ENCODE measurements at regions not wholly inside any gene's neighbourhood (a gene's known extent, or its start where the extent isn't known, plus 50 kb on each side); places are given as distances from the start of the nearest gene placed in this dataset.

DNA sequence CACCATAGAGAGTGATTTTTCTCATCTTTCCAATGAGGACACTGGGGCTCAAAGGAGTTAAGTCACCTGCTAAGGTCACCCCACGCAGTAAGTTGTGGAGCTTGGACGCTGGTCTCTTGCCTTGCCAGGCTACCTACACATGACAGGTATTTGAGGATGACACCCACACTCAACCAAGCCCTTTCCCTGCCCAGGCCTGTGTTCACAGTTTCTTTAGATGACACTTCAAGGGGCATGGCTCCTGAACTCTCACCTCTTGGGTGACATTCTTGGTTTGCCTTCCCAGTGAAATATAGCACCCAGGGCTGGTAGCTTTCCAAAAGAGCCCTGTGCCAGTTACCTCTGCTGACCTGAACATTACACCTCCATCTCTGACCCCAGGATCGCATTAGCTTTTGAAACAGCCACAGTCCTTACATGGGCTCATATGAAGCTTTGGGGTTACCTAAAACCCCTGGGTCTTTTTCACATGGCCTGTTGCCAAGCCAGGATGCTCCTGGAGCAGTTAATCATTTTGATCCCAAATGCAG, 148.0 kb downstream of the RPLP1 start:
- no peaks in the 10 kb centered on the region for H3K9me3 ChIP-seq (ENCODE audit: low read length)

DNA sequence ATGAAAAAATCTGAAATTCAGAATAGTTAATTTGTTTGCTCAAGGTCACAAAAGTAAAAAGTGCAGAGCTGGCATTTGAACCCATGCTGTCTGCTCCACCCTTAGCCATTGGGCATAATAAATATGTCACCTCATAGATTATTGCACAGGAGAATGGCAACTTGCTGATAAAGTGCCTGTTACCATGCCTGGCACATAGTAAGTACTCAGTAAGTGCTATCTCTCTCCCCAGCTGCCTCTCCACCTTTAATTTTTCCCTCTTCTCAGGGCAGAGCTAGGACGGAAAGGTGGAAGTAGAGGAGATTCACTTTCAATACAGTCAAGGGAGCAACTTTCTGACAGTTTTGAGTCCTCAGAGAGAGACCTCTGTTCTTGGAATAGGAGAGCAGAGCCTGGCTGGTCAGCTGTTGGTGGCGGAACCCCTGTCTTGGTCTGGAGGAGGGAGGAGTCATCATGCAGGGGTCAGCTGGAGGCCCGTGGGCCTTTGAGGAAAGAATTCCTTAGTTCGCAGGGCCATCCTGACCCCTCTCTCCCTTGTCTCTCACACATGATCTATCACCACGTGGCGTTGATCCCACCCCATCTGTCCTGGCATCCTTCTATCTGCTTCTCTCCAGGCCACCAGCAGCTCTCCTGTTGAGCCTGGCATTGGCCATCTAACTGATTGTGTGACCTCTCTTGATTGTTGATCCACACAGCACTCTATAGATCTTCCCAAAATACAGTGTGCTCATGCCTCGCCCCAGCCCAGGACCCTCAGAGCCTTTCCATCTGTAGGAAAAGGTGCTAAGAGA, 149.3 kb downstream of the RPLP1 start:
- Histone ChIP-seq H3K27ac (ENCODE audit: low read length) (no peak overlapping the region), H3K9me3 (ENCODE audit: low read length) (no peaks in the 10 kb centered on the region), H3K4me3 (ENCODE audit: low read length) (no peak overlapping the region), H3K9me2 (replicated peaks; ENCODE audit: insufficient read depth, low read length) (no peaks in the 10 kb centered on the region), H4K20me1 (ENCODE audit: insufficient read depth, low read depth, low read length) (peaks cover 3% of the 10 kb centered on the region; the same call in 1 of the 2 replicates), H3K36me3 (ENCODE audit: insufficient read depth, low read length) (no peaks in the 10 kb centered on the region), H2AFZ (ENCODE audit: low read length) (no peak overlapping the region), H3K4me2 (ENCODE audit: low read depth, low read length, poor library complexity, severe bottlenecking) (no peak overlapping the region), H3K9ac (ENCODE audit: low read length) (no peak overlapping the region), H3K27me3 (ENCODE audit: low read length) (no peaks in the 10 kb centered on the region), H3K4me1 (ENCODE audit: low read length) (no peaks in the 10 kb centered on the region), H3K79me2 (ENCODE audit: low read length) (no peaks in the 10 kb centered on the region)
- DNase-seq: no peak

More for the DNA sequence above, 148.0 kb downstream of the RPLP1 start:
- no peak overlapping the region for H3K9ac ChIP-seq (ENCODE audit: low read length)
- no peak for DNase-seq
- no peak overlapping the region for H3K4me2 ChIP-seq (ENCODE audit: low read depth, low read length, poor library complexity, severe bottlenecking)
- no peaks in the 10 kb centered on the region for H3K27me3 ChIP-seq (ENCODE audit: low read length)
- no peaks in the 10 kb centered on the region for H3K79me2 ChIP-seq (ENCODE audit: low read length)
- H3K4me1 ChIP-seq (ENCODE audit: low read length): no peaks in the 10 kb centered on the region
- H3K4me3 ChIP-seq (ENCODE audit: low read length): no peak overlapping the region
- H3K27ac ChIP-seq (ENCODE audit: low read length): no peak overlapping the region
- no peaks in the 10 kb centered on the region for H3K36me3 ChIP-seq (ENCODE audit: insufficient read depth, low read length)
- H3K9me2 ChIP-seq (replicated peaks; ENCODE audit: insufficient read depth, low read length): no peaks in the 10 kb centered on the region
- peaks cover 3% of the 10 kb centered on the region; the same call in 1 of the 2 replicates for H4K20me1 ChIP-seq (ENCODE audit: insufficient read depth, low read depth, low read length)
- no peak overlapping the region for H2AFZ ChIP-seq (ENCODE audit: low read length)

DNA sequence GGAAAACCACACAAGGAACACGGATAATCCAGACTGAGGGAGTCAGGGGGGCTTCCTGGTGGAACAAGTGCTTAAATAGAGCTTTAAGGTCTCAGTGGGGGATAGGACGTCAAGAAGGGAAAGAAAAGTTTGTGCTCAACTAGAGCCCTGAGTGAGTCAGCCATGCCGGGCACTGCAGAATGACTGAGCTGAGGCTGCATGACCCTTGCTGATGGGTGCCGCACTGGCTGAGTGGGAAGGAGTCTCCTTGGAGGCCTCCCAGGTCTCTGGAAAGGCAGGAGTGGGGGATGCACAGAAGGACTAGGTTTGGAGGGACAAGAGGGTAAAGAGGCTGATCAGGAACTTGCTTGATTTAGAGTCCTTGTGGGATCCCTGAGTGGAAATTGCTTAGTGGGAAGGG, 150.3 kb downstream of the RPLP1 start:
- H3K9me3 ChIP-seq (ENCODE audit: low read length): no peaks in the 10 kb centered on the region
- no peaks in the 10 kb centered on the region for H3K4me1 ChIP-seq (ENCODE audit: low read length)
- H3K9ac ChIP-seq (ENCODE audit: low read length): no peak overlapping the region
- no peaks in the 10 kb centered on the region for H3K36me3 ChIP-seq (ENCODE audit: insufficient read depth, low read length)
- no peak overlapping the region for H3K27ac ChIP-seq (ENCODE audit: low read length)
- H3K27me3 ChIP-seq (ENCODE audit: low read length): no peaks in the 10 kb centered on the region
- no peak overlapping the region for H3K4me3 ChIP-seq (ENCODE audit: low read length)
- no peak for DNase-seq
- H3K79me2 ChIP-seq (ENCODE audit: low read length): no peaks in the 10 kb centered on the region
- H3K9me2 ChIP-seq (replicated peaks; ENCODE audit: insufficient read depth, low read length): no peaks in the 10 kb centered on the region
- no peak overlapping the region for H2AFZ ChIP-seq (ENCODE audit: low read length)
- peaks cover 3% of the 10 kb centered on the region; the same call in 1 of the 2 replicates for H4K20me1 ChIP-seq (ENCODE audit: insufficient read depth, low read depth, low read length)
- H3K4me2 ChIP-seq (ENCODE audit: low read depth, low read length, poor library complexity, severe bottlenecking): no peak overlapping the region

DNA sequence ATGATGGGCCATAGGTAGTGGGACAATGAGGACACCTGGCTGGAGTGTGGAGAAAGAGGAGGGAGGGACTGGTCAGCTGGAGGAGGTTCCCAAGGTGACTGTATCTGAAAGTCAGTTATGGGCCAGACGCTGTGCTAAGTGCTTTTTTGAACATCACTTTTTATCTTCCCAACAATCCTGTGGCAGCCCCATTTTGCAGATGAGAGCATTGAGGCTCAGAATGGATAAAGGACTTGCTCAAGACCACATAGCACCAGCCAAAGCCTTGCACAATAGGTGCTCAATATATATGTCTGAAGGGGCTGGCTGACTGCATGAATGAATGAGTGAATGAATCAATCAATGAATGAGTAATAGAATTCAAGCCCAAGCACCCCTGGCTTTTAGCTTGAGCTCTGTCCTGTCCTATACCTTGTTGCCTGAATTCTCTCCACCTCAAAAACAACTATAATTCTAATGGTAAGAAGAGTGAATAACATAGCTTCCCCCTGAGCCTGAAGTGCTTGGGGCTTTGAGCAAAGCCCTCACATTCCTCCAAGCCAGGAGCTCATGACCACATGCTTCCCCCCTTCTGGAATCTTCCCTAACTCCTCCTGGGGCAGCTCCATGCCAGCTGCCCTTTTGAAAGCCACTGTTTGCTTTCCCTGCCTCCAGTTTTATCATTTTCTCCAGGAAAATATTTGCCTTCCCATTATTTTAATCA, 150.9 kb downstream of the RPLP1 start:
- H3K36me3 ChIP-seq (ENCODE audit: insufficient read depth, low read length): no peaks in the 10 kb centered on the region
- no peak overlapping the region for H3K4me2 ChIP-seq (ENCODE audit: low read depth, low read length, poor library complexity, severe bottlenecking)
- peaks cover 3% of the 10 kb centered on the region; the same call in 1 of the 2 replicates for H4K20me1 ChIP-seq (ENCODE audit: insufficient read depth, low read depth, low read length)
- H3K79me2 ChIP-seq (ENCODE audit: low read length): no peaks in the 10 kb centered on the region
- H3K9me3 ChIP-seq (ENCODE audit: low read length): no peaks in the 10 kb centered on the region
- no peak overlapping the region for H2AFZ ChIP-seq (ENCODE audit: low read length)
- H3K9ac ChIP-seq (ENCODE audit: low read length): no peak overlapping the region
- no peak overlapping the region for H3K4me3 ChIP-seq (ENCODE audit: low read length)
- no peaks in the 10 kb centered on the region for H3K9me2 ChIP-seq (replicated peaks; ENCODE audit: insufficient read depth, low read length)
- H3K27me3 ChIP-seq (ENCODE audit: low read length): no peaks in the 10 kb centered on the region
- H3K4me1 ChIP-seq (ENCODE audit: low read length): no peaks in the 10 kb centered on the region
- H3K27ac ChIP-seq (ENCODE audit: low read length): no peak overlapping the region
- no peak for DNase-seq

DNA sequence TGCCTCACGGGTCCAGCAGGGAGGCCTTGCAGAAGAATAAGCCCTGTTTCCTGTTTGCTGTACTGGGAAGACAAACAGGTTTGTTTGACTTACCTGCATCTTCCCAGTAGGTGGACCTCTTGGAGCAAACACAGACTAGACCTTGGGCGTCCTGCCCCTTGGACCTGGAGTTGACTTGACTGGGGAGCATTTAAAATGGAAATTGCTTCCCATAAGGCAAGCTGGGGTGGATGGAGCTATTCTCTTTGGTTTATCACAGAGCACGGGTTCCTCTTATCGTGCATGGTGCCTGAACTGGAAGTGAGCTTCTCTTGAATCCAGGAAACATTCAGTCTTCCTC, 151.4 kb downstream of the RPLP1 start:
- DNase-seq: no peak
- H3K27ac ChIP-seq (ENCODE audit: low read length): no peak overlapping the region

DNA sequence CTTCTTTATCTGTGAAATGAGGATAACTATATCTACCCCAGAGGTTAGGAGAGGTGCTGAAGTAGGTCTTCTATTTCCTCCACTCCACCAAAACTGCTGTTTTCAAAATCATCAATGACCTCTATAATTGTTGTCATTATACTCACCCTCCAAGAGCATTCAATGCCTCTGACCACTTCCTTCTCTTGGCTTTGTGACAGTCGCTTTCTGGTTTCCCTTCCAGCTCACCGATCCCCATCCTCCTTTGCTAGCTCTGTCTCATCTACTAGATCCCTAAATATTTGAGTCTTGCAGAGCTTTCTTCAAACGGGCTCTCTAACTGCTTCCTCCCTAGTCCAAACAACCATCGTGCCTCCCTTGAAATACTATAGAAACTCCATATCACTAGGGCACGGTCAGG, 153.5 kb downstream of the RPLP1 start:
- Histone ChIP-seq H3K9me2 (replicated peaks; ENCODE audit: insufficient read depth, low read length) (no peaks in the 10 kb centered on the region), H3K27me3 (ENCODE audit: low read length) (no peaks in the 10 kb centered on the region), H3K4me3 (ENCODE audit: low read length) (no peak overlapping the region), H3K36me3 (ENCODE audit: insufficient read depth, low read length) (no peaks in the 10 kb centered on the region), H3K27ac (ENCODE audit: low read length) (no peak overlapping the region), H2AFZ (ENCODE audit: low read length) (no peak overlapping the region), H3K4me2 (ENCODE audit: low read depth, low read length, poor library complexity, severe bottlenecking) (no peak overlapping the region), H3K9ac (ENCODE audit: low read length) (no peak overlapping the region), H3K9me3 (ENCODE audit: low read length) (no peaks in the 10 kb centered on the region), H3K79me2 (ENCODE audit: low read length) (no peaks in the 10 kb centered on the region), H4K20me1 (ENCODE audit: insufficient read depth, low read depth, low read length) (no peaks in the 10 kb centered on the region), H3K4me1 (ENCODE audit: low read length) (no peaks in the 10 kb centered on the region)
- no peak for DNase-seq

More for the DNA sequence above, 151.4 kb downstream of the RPLP1 start:
- Histone ChIP-seq H3K9me3 (ENCODE audit: low read length) (no peaks in the 10 kb centered on the region), H3K4me3 (ENCODE audit: low read length) (no peak overlapping the region), H4K20me1 (ENCODE audit: insufficient read depth, low read depth, low read length) (peaks cover 3% of the 10 kb centered on the region; the same call in 1 of the 2 replicates), H3K79me2 (ENCODE audit: low read length) (no peaks in the 10 kb centered on the region), H3K4me2 (ENCODE audit: low read depth, low read length, poor library complexity, severe bottlenecking) (no peak overlapping the region), H3K9me2 (replicated peaks; ENCODE audit: insufficient read depth, low read length) (no peaks in the 10 kb centered on the region), H3K4me1 (ENCODE audit: low read length) (no peaks in the 10 kb centered on the region), H3K9ac (ENCODE audit: low read length) (no peak overlapping the region), H3K27me3 (ENCODE audit: low read length) (no peaks in the 10 kb centered on the region), H3K36me3 (ENCODE audit: insufficient read depth, low read length) (no peaks in the 10 kb centered on the region), H2AFZ (ENCODE audit: low read length) (no peak overlapping the region)

DNA sequence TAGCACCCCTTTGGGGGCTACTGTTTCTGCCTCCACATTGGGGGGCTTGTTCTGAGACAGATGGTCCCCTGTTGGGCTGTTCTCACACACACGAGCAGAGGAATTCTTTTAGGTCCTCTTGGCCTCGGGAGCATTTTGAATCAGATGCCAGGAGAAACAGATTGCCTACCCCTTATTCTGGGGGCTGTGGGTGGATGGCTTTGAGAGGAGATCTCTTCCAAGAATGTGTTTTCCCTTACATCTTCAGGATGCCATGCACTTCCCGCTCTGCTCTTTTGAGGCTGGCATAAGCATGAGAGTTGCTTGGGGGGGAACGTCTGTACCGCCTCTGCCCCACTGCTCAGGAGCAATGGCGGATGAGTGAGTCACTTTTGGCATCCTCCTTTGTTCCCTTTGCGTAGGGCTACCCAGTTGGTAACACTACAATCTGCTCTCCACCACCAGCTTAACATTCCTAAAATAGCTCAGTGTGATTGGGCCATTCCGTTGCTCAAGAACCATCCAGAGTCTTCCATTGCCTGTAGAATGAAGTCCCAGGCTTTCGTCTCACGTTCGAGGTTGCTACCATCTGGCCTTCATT, 154.4 kb downstream of the RPLP1 start:
- H3K4me2 ChIP-seq (ENCODE audit: low read depth, low read length, poor library complexity, severe bottlenecking): no peak overlapping the region
- H4K20me1 ChIP-seq (ENCODE audit: insufficient read depth, low read depth, low read length): no peaks in the 10 kb centered on the region
- H3K36me3 ChIP-seq (ENCODE audit: insufficient read depth, low read length): no peaks in the 10 kb centered on the region
- DNase-seq: no peak
- no peak overlapping the region for H3K27ac ChIP-seq (ENCODE audit: low read length)
- H3K4me1 ChIP-seq (ENCODE audit: low read length): no peaks in the 10 kb centered on the region
- no peak overlapping the region for H3K4me3 ChIP-seq (ENCODE audit: low read length)
- H3K9me3 ChIP-seq (ENCODE audit: low read length): no peaks in the 10 kb centered on the region
- H3K9me2 ChIP-seq (replicated peaks; ENCODE audit: insufficient read depth, low read length): no peaks in the 10 kb centered on the region
- no peak overlapping the region for H3K9ac ChIP-seq (ENCODE audit: low read length)
- H2AFZ ChIP-seq (ENCODE audit: low read length): no peak overlapping the region
- no peaks in the 10 kb centered on the region for H3K27me3 ChIP-seq (ENCODE audit: low read length)
- no peaks in the 10 kb centered on the region for H3K79me2 ChIP-seq (ENCODE audit: low read length)

DNA sequence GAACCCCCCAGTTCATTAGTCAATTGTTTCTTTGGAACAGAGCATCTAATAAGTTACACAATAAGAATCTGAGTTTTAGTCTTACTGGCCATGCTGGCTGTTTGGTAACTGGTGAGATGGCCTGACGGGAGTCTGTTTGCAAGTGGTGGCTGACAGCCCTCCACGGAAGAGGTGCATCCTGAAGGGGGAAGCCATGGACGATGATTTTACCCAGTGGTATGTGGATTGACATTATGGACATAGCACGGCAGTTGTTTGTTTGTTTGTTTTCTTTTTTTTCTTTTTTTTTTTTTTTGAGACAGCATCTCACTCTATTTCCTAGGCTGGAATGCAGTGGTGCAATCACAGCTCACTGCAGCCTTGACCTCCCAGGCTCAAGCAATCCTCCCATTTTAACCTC, 156.0 kb downstream of the RPLP1 start:
- Histone ChIP-seq H4K20me1 (ENCODE audit: insufficient read depth, low read depth, low read length) (no peaks in the 10 kb centered on the region), H3K9me3 (ENCODE audit: low read length) (no peaks in the 10 kb centered on the region), H3K4me2 (ENCODE audit: low read depth, low read length, poor library complexity, severe bottlenecking) (no peak overlapping the region), H3K79me2 (ENCODE audit: low read length) (no peaks in the 10 kb centered on the region), H3K4me3 (ENCODE audit: low read length) (no peak overlapping the region), H3K4me1 (ENCODE audit: low read length) (no peaks in the 10 kb centered on the region), H2AFZ (ENCODE audit: low read length) (no peak overlapping the region), H3K27ac (ENCODE audit: low read length) (no peak overlapping the region), H3K27me3 (ENCODE audit: low read length) (no peaks in the 10 kb centered on the region), H3K9me2 (replicated peaks; ENCODE audit: insufficient read depth, low read length) (no peaks in the 10 kb centered on the region), H3K9ac (ENCODE audit: low read length) (no peak overlapping the region), H3K36me3 (ENCODE audit: insufficient read depth, low read length) (no peaks in the 10 kb centered on the region)
- no peak for DNase-seq

All from Karpas-422 (cell line).